H1 (cell line): ENCODE measurements at regions not wholly inside any gene's neighbourhood (a gene's known extent, or its start where the extent isn't known, plus 50 kb on each side); places are given as distances from the start of the nearest gene placed in this dataset.

Source experiments
- CTCF ChIA-PET: fragments of 300-600 bp; sonication (Branson Sonifier 250); formaldehyde crosslinking; loops from one replicate; lab custom pipeline; 2021; ENCODE audit not compliant: partially characterized antibody; lab: Charles Lee
- POLR2A ChIA-PET: fragments of 300-600 bp; sonication (Branson Sonifier 250); formaldehyde crosslinking; loops from one replicate; lab custom pipeline; 2021; ENCODE audit warnings: inconsistent platforms; ENCODE audit not compliant: partially characterized antibody; lab: Charles Lee
- DNase-seq, 2 experiments: peaks; one replicate each; pipeline versions ENCODE4 v3.0.0 to v3.0.0-alpha.2; 2010 to 2022; ENCODE audit warnings: low spot score in 2 of 2, low read depth in 1 of 2, mixed read lengths in 1 of 2
- FAIRE-seq: peaks from 2 replicates; lab custom pipeline; 2011; peaks lifted over from hg19 to GRCh38; lab: Jason Lieb, UNC
- H2AFZ ChIP-seq: 2 replicates; pipeline ENCODE4 v1.8.1; 2012; ENCODE audit warnings: low read length, inconsistent platforms
- H2AK5ac ChIP-seq: 2 replicates; pipeline ENCODE4 v1.6.1; 2013; ENCODE audit warnings: low read depth, low read length
- H2BK120ac ChIP-seq: replicated peaks from 2 replicates; pipeline ENCODE3; 2013; ENCODE audit warnings: low read depth, low read length, inconsistent platforms
- H2BK12ac ChIP-seq: 2 replicates; pipeline ENCODE4 v1.6.1; 2013; ENCODE audit warnings: low read depth, low read length
- H2BK15ac ChIP-seq: 2 replicates; pipeline ENCODE4 v1.6.1; 2013; ENCODE audit warnings: low read length
- H2BK20ac ChIP-seq: 2 replicates; pipeline ENCODE4 v1.6.1; 2013; ENCODE audit warnings: low read length
- H2BK5ac ChIP-seq: 2 replicates; pipeline ENCODE4 v1.6.1; 2013; ENCODE audit warnings: low read depth, low read length
- H3K14ac ChIP-seq: 2 replicates; pipeline ENCODE4 v1.6.1; 2013; ENCODE audit warnings: inconsistent platforms; ENCODE audit not compliant: insufficient read length
- H3K18ac ChIP-seq: 2 replicates; pipeline ENCODE4 v1.6.1; 2013; ENCODE audit warnings: low read length; ENCODE audit errors: extremely low read depth
- H3K23ac ChIP-seq: 2 replicates; pipeline ENCODE4 v1.6.1; 2013; ENCODE audit warnings: inconsistent platforms; ENCODE audit not compliant: insufficient read length
- H3K23me2 ChIP-seq: 2 replicates; pipeline ENCODE4 v1.6.1; 2013; ENCODE audit warnings: low read depth, low read length
- H3K27ac ChIP-seq: 2 replicates; pipeline ENCODE4 v1.6.1; 2011; ENCODE audit warnings: low read depth, low read length, inconsistent platforms
- H3K27me3 ChIP-seq, 4 experiments: replicated peaks in 1 of 4; 1 replicate in 1 of 4; 2 replicates in 3 of 4; pipeline versions ENCODE4 v1.6.1 to v1.8.1; 2011 to 2013; ENCODE audit warnings: low read length in 3 of 4, mild to moderate bottlenecking in 3 of 4, inconsistent platforms in 2 of 4, mixed read lengths in 2 of 4, moderate library complexity in 1 of 4; ENCODE audit not compliant: control insufficient read depth in 3 of 4, insufficient read depth in 3 of 4; ENCODE audit errors: extremely low read depth in 1 of 4
- H3K36me3 ChIP-seq, 4 experiments: 2 replicates each; pipeline versions ENCODE4 v1.6.1 to v1.8.1; 2011 to 2013; ENCODE audit warnings: mild to moderate bottlenecking in 4 of 4, low read length in 3 of 4, moderate library complexity in 2 of 4, control low read depth in 1 of 4, inconsistent platforms in 1 of 4; ENCODE audit not compliant: insufficient read depth in 4 of 4, control insufficient read depth in 2 of 4
- H3K4ac ChIP-seq: replicated peaks from 2 replicates; pipeline ENCODE3; 2013; ENCODE audit warnings: low read length, low read depth, mixed read lengths, inconsistent platforms; ENCODE audit not compliant: insufficient read length
- H3K4me1 ChIP-seq, 4 experiments: replicated peaks in 1 of 4; 1 replicate in 1 of 4; 2 replicates in 3 of 4; pipeline versions ENCODE4 v1.6.1 to v1.8.1; 2011 to 2013; ENCODE audit warnings: low read length in 3 of 4, inconsistent platforms in 2 of 4, mixed read lengths in 1 of 4; ENCODE audit not compliant: insufficient read depth in 4 of 4, control insufficient read depth in 3 of 4
- H3K4me2 ChIP-seq, 2 experiments: 2 replicates each; pipeline versions ENCODE4 v1.6.1 to v1.8.1; 2011 to 2013; ENCODE audit warnings: low read depth in 2 of 2, low read length in 2 of 2, control low read depth in 1 of 2, inconsistent platforms in 1 of 2, mild to moderate bottlenecking in 1 of 2; ENCODE audit not compliant: insufficient read depth in 1 of 2
- H3K4me3 ChIP-seq, 4 experiments: fragments of 200-600, 300-600 bp in 1 of 4; sonication (generic), shearing (Covaris generic), sonication (Bioruptor Twin) in 1 of 4; 2 replicates each; pipeline versions ENCODE4 v1.5.1 to v1.8.1; 2011 to 2016; ENCODE audit warnings: low read length in 4 of 4, low read depth in 3 of 4, control low read depth in 2 of 4, inconsistent platforms in 2 of 4, mild to moderate bottlenecking in 2 of 4, mixed read lengths in 1 of 4, moderate library complexity in 1 of 4; ENCODE audit not compliant: insufficient read depth in 2 of 4; ENCODE audit errors: extremely low read depth in 1 of 4
- H3K56ac ChIP-seq: replicated peaks from 2 replicates; pipeline ENCODE3; 2013; ENCODE audit warnings: low read depth, mild to moderate bottlenecking, mixed read lengths, low read length, inconsistent platforms; ENCODE audit not compliant: insufficient read length
- H3K79me1 ChIP-seq: 2 replicates; pipeline ENCODE4 v1.6.1; 2013; ENCODE audit warnings: low read depth, low read length, control low read depth
- H3K79me2 ChIP-seq, 2 experiments: 2 replicates each; pipeline versions ENCODE4 v1.6.1 to v1.8.1; 2012 to 2013; ENCODE audit warnings: low read length in 2 of 2, mild to moderate bottlenecking in 2 of 2, inconsistent platforms in 1 of 2; ENCODE audit not compliant: insufficient read depth in 2 of 2, control insufficient read depth in 1 of 2
- H3K9ac ChIP-seq, 4 experiments: replicated peaks in 1 of 4; 1 replicate in 1 of 4; 2 replicates in 3 of 4; pipeline versions ENCODE4 v1.6.1 to v1.8.1; 2011 to 2013; ENCODE audit warnings: low read depth in 3 of 4, low read length in 3 of 4, control low read depth in 2 of 4, mild to moderate bottlenecking in 2 of 4, moderate library complexity in 2 of 4, inconsistent platforms in 1 of 4; ENCODE audit errors: extremely low read depth in 1 of 4
- H3K9me3 ChIP-seq, 2 experiments: 2 replicates each; pipeline versions ENCODE4 v1.6.1 to v1.8.1; 2012 to 2013; ENCODE audit warnings: mild to moderate bottlenecking in 2 of 2, moderate library complexity in 2 of 2, control low read depth in 1 of 2, inconsistent platforms in 1 of 2, low read depth in 1 of 2, low read length in 1 of 2, mixed read lengths in 1 of 2; ENCODE audit not compliant: insufficient read depth in 2 of 2
- H4K20me1 ChIP-seq, 2 experiments: replicated peaks in 1 of 2; 2 replicates each; pipeline versions ENCODE3 to v1.8.1; 2011 to 2013; ENCODE audit warnings: inconsistent platforms in 2 of 2, low read length in 2 of 2, mild to moderate bottlenecking in 1 of 2; ENCODE audit not compliant: insufficient read depth in 2 of 2, control insufficient read depth in 1 of 2
- H4K5ac ChIP-seq: 2 replicates; pipeline ENCODE4 v1.6.1; 2013; ENCODE audit warnings: low read length, low read depth, mixed read lengths, inconsistent platforms; ENCODE audit not compliant: insufficient read length
- H4K8ac ChIP-seq: 2 replicates; pipeline ENCODE4 v1.8.0; 2013; ENCODE audit warnings: mild to moderate bottlenecking, moderate library complexity, low read length, inconsistent platforms; ENCODE audit not compliant: insufficient read depth; ENCODE audit errors: extremely low read depth
- H4K91ac ChIP-seq: replicated peaks from 2 replicates; pipeline ENCODE3; 2013; ENCODE audit warnings: low read length, mixed read lengths, inconsistent platforms; ENCODE audit not compliant: insufficient read length
- CBX8 ChIP-seq: fragments of 300-800, 300-1000 bp; sonication (generic); IDR thresholded peaks from 2 replicates; pipeline ENCODE4 v1.7.1; 2016; ENCODE audit warnings: low read depth, low read length, borderline replicate concordance
- CEBPB ChIP-seq: IDR thresholded peaks from 2 replicates; pipeline ENCODE4 v1.6.1; 2012; ENCODE audit warnings: low read depth, low read length
- CREB1 ChIP-seq: IDR thresholded peaks from 2 replicates; pipeline ENCODE4 v1.6.1; 2012; ENCODE audit warnings: inconsistent platforms
- CTCF ChIP-seq, 3 experiments: IDR thresholded peaks; 1 replicate in 2 of 3; 2 replicates in 1 of 3; pipeline versions ENCODE4 v1.5.1 to v1.6.1; 2011; ENCODE audit warnings: low read length in 3 of 3, mild to moderate bottlenecking in 3 of 3, inconsistent platforms in 2 of 3, low read depth in 1 of 3, moderate library complexity in 1 of 3; ENCODE audit not compliant: insufficient read depth in 1 of 3; ENCODE audit errors: control extremely low read depth in 1 of 3
- EZH2 ChIP-seq: fragments of 200-600 bp; sonication (generic); IDR thresholded peaks from 2 replicates; pipeline ENCODE4 v1.7.1; 2012; ENCODE audit warnings: low read depth, mild to moderate bottlenecking, moderate library complexity, low read length, inconsistent platforms; ENCODE audit not compliant: severe bottlenecking
- FOSL1 ChIP-seq: IDR thresholded peaks from 2 replicates; pipeline ENCODE4 v1.6.1; 2011; ENCODE audit warnings: mild to moderate bottlenecking, low read depth, low read length, moderate library complexity; ENCODE audit not compliant: insufficient read depth
- JUND ChIP-seq: IDR thresholded peaks from 2 replicates; pipeline ENCODE4 v1.6.1; 2011; ENCODE audit warnings: mild to moderate bottlenecking, improper control_type of control experiment, low read length
- KDM1A ChIP-seq: fragments of 200-600, 300-600 bp; sonication (generic); IDR thresholded peaks from 2 replicates; pipeline ENCODE4 v1.7.1; 2016; ENCODE audit warnings: mild to moderate bottlenecking, low read length, borderline replicate concordance
- MAFK ChIP-seq: IDR thresholded peaks from 2 replicates; pipeline ENCODE4 v1.6.1; 2012; ENCODE audit warnings: low read depth, mild to moderate bottlenecking, improper control_type of control experiment, low read length
- NANOG ChIP-seq: IDR thresholded peaks from 2 replicates; pipeline ENCODE4 v1.6.1; 2011; ENCODE audit warnings: low read length, low read depth, mild to moderate bottlenecking, inconsistent platforms; ENCODE audit not compliant: insufficient read depth, poor library complexity, severe bottlenecking
- POLR2A ChIP-seq, 2 experiments: IDR thresholded peaks; 1 replicate in 1 of 2; 2 replicates in 1 of 2; pipeline ENCODE4 v1.6.1; 2011; ENCODE audit warnings: low read depth in 2 of 2, low read length in 2 of 2, mild to moderate bottlenecking in 2 of 2; ENCODE audit errors: control extremely low read depth in 1 of 2
- RBBP5 ChIP-seq: IDR thresholded peaks from 2 replicates; pipeline ENCODE4 v1.7.1; 2012; ENCODE audit warnings: low read depth, mild to moderate bottlenecking, inconsistent platforms, low read length, moderate library complexity, borderline replicate concordance
- SP1 ChIP-seq: IDR thresholded peaks from 2 replicates; pipeline ENCODE4 v1.6.1; 2011; ENCODE audit warnings: low read depth, low read length
- TEAD4 ChIP-seq: IDR thresholded peaks from 2 replicates; pipeline ENCODE4 v1.6.1; 2012; ENCODE audit warnings: low read depth, low read length, inconsistent platforms, mixed read lengths
- WGBS, 2 experiments: shearing (Covaris generic) in 1 of 2; methylation state at CpG; one replicate each; pipeline versions ENCODE4 v1.1.6 to v1.1.7; 2013 to 2015; ENCODE audit warnings: low lambda C conversion rate in 2 of 2, mixed read lengths in 2 of 2, inconsistent platforms in 1 of 2, low coverage in 1 of 2, missing lambda C conversion rate in 1 of 2; ENCODE audit not compliant: insufficient replicate concordance in 2 of 2, insufficient coverage in 1 of 2, insufficient read length in 1 of 2; ENCODE audit errors: extremely low coverage in 1 of 2, missing lambda C conversion rate in 1 of 2; 5-methylcytosine and 5-hydroxymethylcytosine counted together

DNA sequence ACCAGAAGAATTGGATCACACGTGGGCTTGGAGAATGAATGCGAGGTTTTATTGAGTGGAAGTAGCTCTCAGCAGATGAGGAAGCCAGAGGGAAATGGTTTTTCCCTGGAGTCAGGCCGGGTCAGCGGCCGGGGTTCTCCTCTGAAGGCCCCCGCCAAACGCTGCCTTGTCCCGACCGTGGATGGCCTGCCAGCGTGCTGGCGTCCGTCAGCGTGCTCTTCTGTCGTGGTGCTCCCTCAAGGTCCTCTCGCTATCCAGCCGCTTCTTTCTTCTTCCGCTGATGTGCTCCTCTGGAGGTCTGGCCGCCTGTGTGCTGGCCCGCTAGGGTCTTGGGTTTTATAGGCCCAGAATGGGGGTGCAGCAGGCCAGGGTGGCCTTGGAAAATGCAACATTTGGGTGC, 632.2 kb downstream of the TRAM1L1 start:
- FAIRE-seq (no peak), DNase-seq (no peak)
- no peak overlapping the region for H3K4me3 ChIP-seq
- H2AK5ac ChIP-seq = no peak overlapping the region
- H3K4me2 ChIP-seq = no peak overlapping the region
- H3K4me1 ChIP-seq = no peaks in the 10 kb centered on the region
- no peak overlapping the region for H3K56ac ChIP-seq
- no peaks in the 10 kb centered on the region for H3K23me2 ChIP-seq
- no peak overlapping the region for H3K18ac ChIP-seq
- no peak overlapping the region; the same call in 1 of the 2 replicates for H2AFZ ChIP-seq
- H3K14ac ChIP-seq = no peak overlapping the region
- no peak overlapping the region for H4K5ac ChIP-seq
- no peak overlapping the region for H3K23ac ChIP-seq
- WGBS, 2 experiments = 96% methylated on average over 10 of the region's 19 CpGs; no CpG with 5 or more reads in 1 of the 2 experiments
- no peak overlapping the region for H2BK15ac ChIP-seq
- no peak overlapping the region for H2BK20ac ChIP-seq
- no peaks in the 10 kb centered on the region for H4K20me1 ChIP-seq
- CTCF ChIA-PET = no interaction called here
- no peaks in the 10 kb centered on the region; a peak in 1 of 8 replicates for H3K36me3 ChIP-seq
- no peak overlapping the region for H2BK12ac ChIP-seq
- H3K9ac ChIP-seq = no peak overlapping the region
- no peaks in the 10 kb centered on the region for H3K27me3 ChIP-seq
- H2BK5ac ChIP-seq = no peak overlapping the region
- POLR2A ChIA-PET = no interaction called here
- no peaks in the 10 kb centered on the region for H3K79me1 ChIP-seq
- H4K91ac ChIP-seq = no peak overlapping the region
- H2BK120ac ChIP-seq = no peak overlapping the region
- H3K4ac ChIP-seq = no peak overlapping the region
- H3K9me3 ChIP-seq = no peaks in the 10 kb centered on the region
- no peaks in the 10 kb centered on the region for H3K79me2 ChIP-seq
- no peak overlapping the region for H4K8ac ChIP-seq
- H3K27ac ChIP-seq = no peak overlapping the region
- no peak for TF ChIP-seq CREB1
- no peak for TF ChIP-seq EZH2
- TF ChIP-seq CTCF (IDR thresholded peaks at IDR 0.05; ENCODE audit: control extremely low read depth in 1 of 3, insufficient read depth in 1 of 3, low read depth in 1 of 3, low read length in 3 of 3) = no peak
- TF ChIP-seq KDM1A = no peak
- no peak for TF ChIP-seq TEAD4
- TF ChIP-seq CEBPB = no peak
- no peak for TF ChIP-seq SP1
- no peak for TF ChIP-seq RBBP5
- no peak for TF ChIP-seq FOSL1
- no peak for TF ChIP-seq POLR2A (IDR thresholded peaks at IDR 0.05; ENCODE audit: control extremely low read depth in 1 of 2, low read depth in 2 of 2, low read length in 2 of 2)
- TF ChIP-seq JUND = no peak
- no peak for TF ChIP-seq CBX8
- no peak for TF ChIP-seq MAFK
- TF ChIP-seq NANOG = no peak
